K562 (cell line): ENCODE measurements at regions not wholly inside any gene's neighbourhood (a gene's known extent, or its start where the extent isn't known, plus 50 kb on each side); places are given as distances from the start of the nearest gene placed in this dataset.

Experiments
- ATAC-seq: fragments of 200-7000 bp; cut with Tn5 transposase; 3 replicates; pipeline ENCODE4 v1.9.1; 2020; ENCODE audit warnings: moderate library complexity
- BruUV-seq: library from RNA; stranded (reverse); fragments of 400-500 nt; replicated peaks from 2 replicates; lab custom pipeline; 2021; lab: Mats Ljungman, UMichigan
- CTCF ChIA-PET: fragments of 300-600 bp; formaldehyde crosslinking; extraction: SDS; loops from one replicate; lab custom pipeline; 2021; ENCODE audit warnings: low intra/inter-chr PET ratio; lab: Yijun Ruan, JAX
- POLR2A ChIA-PET: fragments of 300-600, 350-650 bp; sonication (Branson Sonifier 250); formaldehyde crosslinking; extraction: SDS; loops from one replicate; lab custom pipeline; 2021; ENCODE audit warnings: antibody characterized with exemption, inconsistent platforms; lab: Yijun Ruan, JAX
- DNase-seq, 4 experiments: peaks; one replicate each; pipeline versions ENCODE4 v3.0.0 to v3.0.0-alpha.2; 2011 to 2018; ENCODE audit warnings: low spot score in 3 of 4, mixed read lengths in 3 of 4; ENCODE audit errors: extremely low read depth in 1 of 4
- FAIRE-seq: peaks from 2 replicates; lab custom pipeline; 2011; peaks lifted over from hg19 to GRCh38; lab: Jason Lieb, UNC
- H2AFZ ChIP-seq: 2 replicates; pipeline ENCODE4 v1.6.0; 2011; ENCODE audit warnings: low read depth, low read length, control low read depth, inconsistent platforms
- H3K27ac ChIP-seq: fragments of 200-600 bp; 3 replicates; pipeline ENCODE4 v1.8.0; 2011; ENCODE audit warnings: low read depth, mild to moderate bottlenecking, control low read depth, inconsistent platforms, low read length, moderate library complexity, mixed read lengths; ENCODE audit errors: extremely low read depth
- H3K27me3 ChIP-seq, 2 experiments: fragments of 300-600 bp in 1 of 2; 2 replicates in 1 of 2; 3 replicates in 1 of 2; pipeline versions ENCODE4 v1.6.0 to v1.8.0; 2011; ENCODE audit warnings: inconsistent platforms in 2 of 2, low read length in 2 of 2, mild to moderate bottlenecking in 1 of 2, mixed read lengths in 1 of 2, moderate library complexity in 1 of 2; ENCODE audit not compliant: control insufficient read depth in 2 of 2, insufficient read depth in 2 of 2
- H3K36me3 ChIP-seq: fragments of 300-600 bp; 3 replicates; pipeline ENCODE4 v1.8.0; 2011; ENCODE audit warnings: mild to moderate bottlenecking, low read length, inconsistent platforms; ENCODE audit not compliant: control insufficient read depth, insufficient read depth
- H3K4me1 ChIP-seq, 2 experiments: fragments of 200-600 bp in 1 of 2; replicated peaks in 1 of 2; 2 replicates in 1 of 2; 3 replicates in 1 of 2; pipeline versions ENCODE4 v1.5.1 to v1.8.0; 2011; ENCODE audit warnings: inconsistent platforms in 2 of 2, low read length in 2 of 2, mild to moderate bottlenecking in 1 of 2, mixed read lengths in 1 of 2, moderate library complexity in 1 of 2; ENCODE audit not compliant: control insufficient read depth in 2 of 2, insufficient read depth in 2 of 2
- H3K4me2 ChIP-seq: 2 replicates; pipeline ENCODE4 v1.6.1; 2011; ENCODE audit warnings: low read length, control low read depth, inconsistent platforms, mixed read lengths; ENCODE audit not compliant: insufficient read depth
- H3K4me3 ChIP-seq: fragments of 200-600 bp; sonication (generic), shearing (Covaris generic); 2 replicates; pipeline ENCODE4 v1.5.1; 2016; ENCODE audit warnings: control low read depth, inconsistent platforms
- H3K79me2 ChIP-seq: fragments of 200-600 bp; 3 replicates; pipeline ENCODE4 v1.8.0; 2011; ENCODE audit warnings: low read length, inconsistent platforms; ENCODE audit not compliant: control insufficient read depth, insufficient read depth
- H3K9ac ChIP-seq, 2 experiments: 2 replicates each; pipeline versions ENCODE4 v1.6.0 to v1.6.1; 2011; ENCODE audit warnings: low read depth in 2 of 2, low read length in 2 of 2, control low read depth in 1 of 2, inconsistent platforms in 1 of 2, mild to moderate bottlenecking in 1 of 2, mixed read lengths in 1 of 2; ENCODE audit not compliant: insufficient read depth in 1 of 2
- H3K9me1 ChIP-seq: one replicate; pipeline ENCODE4 v1.6.0; 2011; ENCODE audit warnings: inconsistent platforms, mild to moderate bottlenecking, low read length, moderate library complexity; ENCODE audit not compliant: control insufficient read depth, insufficient read depth
- H3K9me3 ChIP-seq: replicated peaks from 2 replicates; pipeline ENCODE4 v1.5.1; 2011; ENCODE audit warnings: low read depth, low read length, inconsistent platforms; ENCODE audit not compliant: control insufficient read depth, insufficient read depth
- H4K20me1 ChIP-seq: replicated peaks from 2 replicates; pipeline ENCODE4 v1.6.1; 2011; ENCODE audit warnings: low read length, inconsistent platforms, mixed read lengths; ENCODE audit not compliant: control insufficient read depth, insufficient read depth
- DPF2 ChIP-seq: fragments of 450-650 bp; IDR thresholded peaks from 2 replicates; pipeline ENCODE4 v1.6.1; 2016
- EP400 ChIP-seq: fragments of 450-650 bp; IDR thresholded peaks from 2 replicates; pipeline ENCODE4 v1.6.1; 2017; ENCODE audit warnings: antibody characterized with exemption, mild to moderate bottlenecking, moderate library complexity
- HLTF ChIP-seq: fragments of 450-650 bp; IDR thresholded peaks from 2 replicates; pipeline ENCODE4 v1.6.1; 2016
- KLF6 ChIP-seq: fragments of 250-450 bp; sonication (Bioruptor Pico); IDR thresholded peaks from 2 replicates; pipeline ENCODE4 v1.4.0; 2020; ENCODE audit warnings: mild to moderate bottlenecking, moderate library complexity, borderline replicate concordance
- MIER1 ChIP-seq: fragments of 450-650 bp; IDR thresholded peaks from 2 replicates; pipeline ENCODE4 v1.6.1; 2016; ENCODE audit warnings: antibody characterized with exemption, mild to moderate bottlenecking, low read depth
- NFXL1 ChIP-seq: fragments of 450-650 bp; formaldehyde crosslinking; IDR thresholded peaks from 2 replicates; pipeline ENCODE4 v1.4.0; 2021; ENCODE audit warnings: mild to moderate bottlenecking
- SAFB ChIP-seq: fragments of 200-400 bp; formaldehyde crosslinking; IDR thresholded peaks from 2 replicates; pipeline ENCODE4 v1.6.1; 2017; ENCODE audit warnings: low read depth, low read length, borderline replicate concordance
- SUPT5H ChIP-seq: fragments of 450-650 bp; IDR thresholded peaks from 2 replicates; pipeline ENCODE4 v1.6.1; 2016
- TAF15 ChIP-seq: fragments of 200-400 bp; formaldehyde crosslinking; IDR thresholded peaks from 2 replicates; pipeline ENCODE4 v1.6.1; 2017; ENCODE audit warnings: mild to moderate bottlenecking, low read depth, low read length, moderate library complexity
- TEAD1 ChIP-seq, 2 experiments: fragments of 450-650 bp in 1 of 2; sonication (generic) in 1 of 2; formaldehyde crosslinking; IDR thresholded peaks; 2 replicates each; pipeline versions ENCODE4 v1.4.0 to v1.8.0; 2020 to 2022; ENCODE audit warnings: mild to moderate bottlenecking in 2 of 2, missing genetic modification reagents in 1 of 2
- ZNF12 ChIP-seq: sonication (generic); formaldehyde crosslinking; IDR thresholded peaks from 2 replicates; pipeline ENCODE4 v1.4.0; 2020; ENCODE audit warnings: mild to moderate bottlenecking, missing genetic modification reagents
- ZNF57 ChIP-seq: fragments of 450-650 bp; formaldehyde crosslinking; IDR thresholded peaks from 2 replicates; pipeline ENCODE4 v1.4.0; 2020; ENCODE audit warnings: mild to moderate bottlenecking, moderate library complexity
- ZNF695 ChIP-seq: fragments of 450-650 bp; formaldehyde crosslinking; IDR thresholded peaks from 2 replicates; pipeline ENCODE4 v1.4.0; 2020; ENCODE audit warnings: mild to moderate bottlenecking, moderate library complexity
- ZNF764 ChIP-seq: fragments of 250-450 bp; sonication (Bioruptor Pico); IDR thresholded peaks from 2 replicates; pipeline ENCODE4 v1.4.0; 2020; ENCODE audit warnings: low read depth, mild to moderate bottlenecking, moderate library complexity
- in situ Hi-C: fragments of 300-500 bp; cut with MboI; formaldehyde crosslinking; loops from 4 replicates; pipeline ENCODE4 v1.15.0; 2018; ENCODE audit warnings: inconsistent platforms, mixed read lengths
- intact Hi-C: fragments of 100-400 bp; cut with micrococcal nuclease; formaldehyde crosslinking; loops from 2 replicates; pipeline ENCODE4 v1.14.2; 2022
- TF ChIP-seq, protein P1 (sequence below): fragments of 250-450 bp; sonication (Bioruptor Pico); IDR thresholded peaks from 2 replicates; pipeline ENCODE4 v1.5.0; 2021; ENCODE audit warnings: mild to moderate bottlenecking, moderate library complexity
- TF ChIP-seq, protein P2 (sequence below), 2 experiments: fragments of 450-650 bp; IDR thresholded peaks; 2 replicates each; pipeline ENCODE4 v1.6.1; 2016

DNA sequence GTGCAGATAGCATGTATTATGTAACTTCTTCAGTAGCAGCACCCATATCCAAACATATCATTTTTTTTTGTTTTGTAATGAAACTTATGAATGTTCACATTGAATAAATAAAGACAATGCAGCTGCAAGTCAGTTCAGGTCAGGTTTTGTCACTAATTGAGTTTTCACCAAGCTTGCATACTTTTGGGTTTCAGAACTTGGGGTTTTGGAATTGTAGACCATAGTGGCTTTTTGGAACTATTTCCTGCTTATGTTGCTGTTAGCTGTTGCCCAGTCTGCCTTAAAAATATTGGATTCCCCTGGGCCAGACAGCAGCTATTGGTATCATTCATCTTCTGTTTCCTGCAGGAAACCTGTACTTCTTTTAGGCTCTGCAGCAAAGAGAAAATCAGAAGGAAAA, 113.4 kb upstream of the LIMCH1 start:
- Histone ChIP-seq H3K27ac (no peak overlapping the region), H2AFZ (no peak overlapping the region), H4K20me1 (no peaks in the 10 kb centered on the region), H3K4me2 (no peak overlapping the region), H3K9me1 (no peaks in the 10 kb centered on the region), H3K79me2 (no peaks in the 10 kb centered on the region), H3K9me3 (no peaks in the 10 kb centered on the region), H3K36me3 (no peaks in the 10 kb centered on the region), H3K4me3 (no peak overlapping the region), H3K4me1 (no peaks in the 10 kb centered on the region), H3K9ac (no peak overlapping the region), H3K27me3 (no peaks in the 10 kb centered on the region; a peak in 1 of 5 replicates)
- no TSS peak for BruUV-seq
- POLR2A ChIA-PET = no interaction called here
- CTCF ChIA-PET = no interaction called here
- TF ChIP-seq KLF6 (CRISPR knock-in tag) = no peak
- TF ChIP-seq, protein P1, sequence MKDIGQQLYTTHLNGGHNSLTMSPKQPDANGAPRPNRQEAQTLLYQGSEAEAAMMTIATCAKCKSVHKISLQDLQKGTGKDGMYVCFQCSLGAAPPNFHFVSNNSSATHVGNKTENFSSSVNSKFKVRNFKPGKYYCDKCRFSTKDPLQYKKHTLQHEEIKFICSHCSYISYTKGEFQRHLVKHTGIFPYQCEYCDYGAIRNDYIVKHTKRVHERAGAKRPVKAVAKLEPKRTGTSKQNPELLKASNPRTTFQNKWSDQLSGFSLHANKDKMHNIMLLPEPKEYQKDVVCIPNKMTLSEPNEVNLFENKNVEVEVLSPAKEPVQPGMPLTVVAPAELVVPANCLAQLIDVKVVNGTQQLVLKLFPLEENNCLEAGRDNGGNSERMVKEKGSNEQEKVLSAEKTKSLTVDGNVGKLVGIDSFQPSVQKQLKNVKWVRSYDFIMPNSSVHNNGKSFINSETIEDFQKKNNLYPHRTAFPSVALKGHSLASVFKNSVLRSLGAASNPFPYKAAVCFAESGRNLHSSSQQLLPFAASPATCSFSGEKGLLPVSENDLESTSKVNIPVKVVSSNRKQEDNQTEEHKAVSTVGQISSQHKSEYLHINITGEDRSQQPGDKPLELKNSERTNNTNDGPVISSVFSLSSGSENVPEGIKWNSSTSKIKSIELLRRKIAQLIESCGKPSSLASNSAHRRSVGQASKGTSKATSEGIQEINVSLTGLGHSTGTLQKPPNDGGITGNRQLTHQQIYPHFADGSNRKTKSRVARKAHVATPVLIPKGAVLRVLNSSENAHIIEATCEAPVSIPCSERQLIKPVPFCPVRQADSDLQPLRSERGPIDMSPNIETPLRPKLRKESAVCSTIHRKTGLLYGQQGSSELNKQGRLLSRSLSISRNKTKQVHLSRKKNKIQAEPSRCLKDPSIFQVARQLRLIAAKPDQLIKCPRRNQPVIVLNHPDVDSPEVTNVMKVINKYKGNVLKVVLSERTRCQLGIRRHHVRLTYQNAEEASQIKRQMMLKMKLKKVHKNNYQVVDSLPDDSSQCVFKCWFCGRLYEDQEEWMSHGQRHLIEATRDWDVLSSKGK (CRISPR knock-in tag) = no peak
- no peak for TF ChIP-seq TAF15
- TF ChIP-seq MIER1 = no peak
- no peak for TF ChIP-seq SUPT5H
- TF ChIP-seq TEAD1 (CRISPR knock-in tag; IDR thresholded peaks at IDR 0.05) = no peak
- TF ChIP-seq NFXL1 (CRISPR knock-in tag) = no peak
- TF ChIP-seq ZNF764 = no peak
- no peak for TF ChIP-seq ZNF695 (CRISPR knock-in tag)
- TF ChIP-seq ZNF12 (CRISPR knock-in tag) = no peak
- TF ChIP-seq DPF2 = no peak
- TF ChIP-seq, protein P2, sequence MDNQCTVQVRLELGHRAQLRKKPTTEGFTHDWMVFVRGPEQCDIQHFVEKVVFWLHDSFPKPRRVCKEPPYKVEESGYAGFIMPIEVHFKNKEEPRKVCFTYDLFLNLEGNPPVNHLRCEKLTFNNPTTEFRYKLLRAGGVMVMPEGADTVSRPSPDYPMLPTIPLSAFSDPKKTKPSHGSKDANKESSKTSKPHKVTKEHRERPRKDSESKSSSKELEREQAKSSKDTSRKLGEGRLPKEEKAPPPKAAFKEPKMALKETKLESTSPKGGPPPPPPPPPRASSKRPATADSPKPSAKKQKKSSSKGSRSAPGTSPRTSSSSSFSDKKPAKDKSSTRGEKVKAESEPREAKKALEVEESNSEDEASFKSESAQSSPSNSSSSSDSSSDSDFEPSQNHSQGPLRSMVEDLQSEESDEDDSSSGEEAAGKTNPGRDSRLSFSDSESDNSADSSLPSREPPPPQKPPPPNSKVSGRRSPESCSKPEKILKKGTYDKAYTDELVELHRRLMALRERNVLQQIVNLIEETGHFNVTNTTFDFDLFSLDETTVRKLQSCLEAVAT (IDR thresholded peaks at IDR 0.05) = no peak
- TF ChIP-seq SAFB = no peak
- TF ChIP-seq ZNF57 (CRISPR knock-in tag) = no peak
- no peak for TF ChIP-seq HLTF
- no peak for TF ChIP-seq EP400
- ATAC-seq (no peak), FAIRE-seq (no peak), DNase-seq (no peak)
- in situ Hi-C loops (no loop called here), intact Hi-C loops (no loop called here)
